DND-41 (cell line): ENCODE measurements at regions not wholly inside any gene's neighbourhood (a gene's known extent, or its start where the extent isn't known, plus 50 kb on each side); places are given as distances from the start of the nearest gene placed in this dataset.

Source experiments
- EZH2 ChIP-seq: IDR thresholded peaks from 3 replicates; pipeline ENCODE4 v1.6.1; 2012; ENCODE audit warnings: borderline replicate concordance, low read depth, mild to moderate bottlenecking, moderate library complexity, low read length, inconsistent platforms; ENCODE audit not compliant: severe bottlenecking
- TF ChIP-seq, protein P1 (sequence below): IDR thresholded peaks from 2 replicates; pipeline ENCODE4 v1.5.1; 2012; ENCODE audit warnings: borderline replicate concordance, low read length, moderate library complexity, mild to moderate bottlenecking; ENCODE audit not compliant: poor library complexity, severe bottlenecking; ENCODE audit errors: extremely low read depth

DNA sequence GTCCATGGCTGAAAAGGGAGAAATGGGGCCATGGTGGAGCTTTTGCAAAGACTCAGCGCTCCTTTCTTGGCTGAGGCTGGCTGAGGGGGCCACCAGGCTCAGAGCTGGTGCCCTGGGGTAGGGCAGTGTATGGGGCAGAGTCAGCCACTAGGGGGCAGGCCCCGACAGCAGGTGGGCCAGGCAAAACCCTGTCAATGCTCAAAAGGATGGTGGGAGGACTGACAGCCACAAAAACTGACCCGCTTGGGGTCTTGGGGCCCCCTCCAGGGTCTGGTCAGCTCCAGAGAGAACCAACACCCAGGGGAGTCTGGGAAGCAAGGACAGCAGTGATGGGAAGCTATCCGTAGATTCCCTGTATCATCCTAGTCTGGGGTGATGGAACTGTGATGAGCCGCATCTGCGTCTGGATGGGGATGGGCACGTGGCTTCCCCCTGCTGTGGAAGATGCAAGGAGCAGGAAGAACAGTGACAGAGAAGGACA is 306.9 kb downstream of the DHX35 start:
- TF ChIP-seq, protein P1, sequence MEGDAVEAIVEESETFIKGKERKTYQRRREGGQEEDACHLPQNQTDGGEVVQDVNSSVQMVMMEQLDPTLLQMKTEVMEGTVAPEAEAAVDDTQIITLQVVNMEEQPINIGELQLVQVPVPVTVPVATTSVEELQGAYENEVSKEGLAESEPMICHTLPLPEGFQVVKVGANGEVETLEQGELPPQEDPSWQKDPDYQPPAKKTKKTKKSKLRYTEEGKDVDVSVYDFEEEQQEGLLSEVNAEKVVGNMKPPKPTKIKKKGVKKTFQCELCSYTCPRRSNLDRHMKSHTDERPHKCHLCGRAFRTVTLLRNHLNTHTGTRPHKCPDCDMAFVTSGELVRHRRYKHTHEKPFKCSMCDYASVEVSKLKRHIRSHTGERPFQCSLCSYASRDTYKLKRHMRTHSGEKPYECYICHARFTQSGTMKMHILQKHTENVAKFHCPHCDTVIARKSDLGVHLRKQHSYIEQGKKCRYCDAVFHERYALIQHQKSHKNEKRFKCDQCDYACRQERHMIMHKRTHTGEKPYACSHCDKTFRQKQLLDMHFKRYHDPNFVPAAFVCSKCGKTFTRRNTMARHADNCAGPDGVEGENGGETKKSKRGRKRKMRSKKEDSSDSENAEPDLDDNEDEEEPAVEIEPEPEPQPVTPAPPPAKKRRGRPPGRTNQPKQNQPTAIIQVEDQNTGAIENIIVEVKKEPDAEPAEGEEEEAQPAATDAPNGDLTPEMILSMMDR, result peak; percentile 99
- no peak for TF ChIP-seq EZH2
